Erythroblast (primary cell): ENCODE measurements at regions not wholly inside any gene's neighbourhood (a gene's known extent, or its start where the extent isn't known, plus 50 kb on each side); places are given as distances from the start of the nearest gene placed in this dataset.

ENCODE experiments used
- GATA1 ChIP-seq: IDR thresholded peaks from 2 replicates; pipeline ENCODE4 v1.6.1; 2011; ENCODE audit warnings: low read depth, mild to moderate bottlenecking, control low read depth, low read length, moderate library complexity
- POLR2A ChIP-seq: IDR thresholded peaks from 2 replicates; pipeline ENCODE4 v1.6.1; 2011; ENCODE audit warnings: mild to moderate bottlenecking, low read length

DNA sequence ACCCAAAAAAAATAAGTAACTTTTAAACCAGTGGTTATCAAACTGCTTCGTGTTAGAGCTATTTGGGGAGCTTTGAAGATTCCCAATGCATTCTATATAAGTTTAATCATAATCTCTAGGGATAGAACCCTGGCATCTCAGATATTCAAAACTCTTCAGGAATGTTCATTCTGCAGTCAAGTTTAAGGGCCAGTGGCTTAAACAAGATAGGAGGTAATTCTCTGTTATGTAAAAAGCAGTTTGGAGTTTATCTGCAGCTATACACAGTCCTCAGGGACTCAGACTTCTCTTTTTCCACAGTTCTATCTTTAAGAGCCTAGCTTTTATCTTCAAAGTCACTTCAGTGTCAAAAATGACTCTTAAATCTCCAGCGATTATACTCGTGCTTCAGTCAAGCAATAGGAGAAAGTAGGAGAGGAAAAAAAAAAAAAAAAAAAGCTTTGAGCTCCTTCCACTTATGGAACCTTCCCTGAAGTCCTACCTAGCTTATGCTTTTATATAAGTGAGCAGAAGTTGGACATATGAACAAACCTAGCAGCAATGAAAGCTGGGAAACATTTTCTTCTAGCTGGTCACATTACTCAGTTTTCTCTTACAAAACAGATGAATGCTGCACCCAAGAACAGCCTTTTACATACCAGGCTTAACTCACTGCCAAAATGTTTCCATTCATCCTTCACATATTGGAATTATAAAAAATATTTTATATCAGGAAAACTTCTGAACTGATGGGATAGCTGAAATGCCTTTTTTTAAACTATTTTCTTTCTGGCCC lies 302.8 kb downstream of the FSCB start:
- TF ChIP-seq POLR2A (no peak), GATA1 (no peak)
